Cerebellar cortex (tissue), 1 donor: ENCODE measurements at regions not wholly inside any gene's neighbourhood (a gene's known extent, or its start where the extent isn't known, plus 50 kb on each side); places are given as distances from the start of the nearest gene placed in this dataset.

Source experiments
- DNase-seq: peaks from one replicate; pipeline ENCODE4 v3.0.0-alpha.2; 2015; ENCODE audit warnings: low spot score

- no peak for DNase-seq
Observed at GRCh38 chr6:156517088-156517487, 260.1 kb upstream of the ARID1B start.

GRCh38 chr6:156515242-156515641, 261.9 kb upstream of the ARID1B start:
- DNase-seq, result no peak

GRCh38 chr6:156513504-156513903, 263.7 kb upstream of the ARID1B start:
- no peak for DNase-seq

GRCh38 chr6:156511570-156511969, 265.6 kb upstream of the ARID1B start:
- DNase-seq, result no peak

- no peak for DNase-seq
Observed at GRCh38 chr6:156511051-156511450, 266.1 kb upstream of the ARID1B start.

GRCh38 chr6:156510242-156510641, 266.9 kb upstream of the ARID1B start:
- DNase-seq, result no peak

GRCh38 chr6:156509496-156509895, 267.7 kb upstream of the ARID1B start:
- no peak for DNase-seq

GRCh38 chr6:156508923-156509322, 268.3 kb upstream of the ARID1B start:
- no peak for DNase-seq

- DNase-seq, result peak; percentile 66
Observed at GRCh38 chr6:156508126-156508525, 269.1 kb upstream of the ARID1B start.

- peak; percentile 1 for DNase-seq
Observed at GRCh38 chr6:156507656-156508055, 269.5 kb upstream of the ARID1B start.

GRCh38 chr6:156507106-156507505, 270.1 kb upstream of the ARID1B start:
- peak; percentile 6 for DNase-seq

- no peak for DNase-seq
Observed at GRCh38 chr6:156502969-156503504, 274.1 kb upstream of the ARID1B start.

GRCh38 chr6:156497618-156498017, 279.6 kb upstream of the ARID1B start:
- no peak for DNase-seq

GRCh38 chr6:156487877-156488276, 289.3 kb upstream of the ARID1B start:
- no peak for DNase-seq

- no peak for DNase-seq
Observed at GRCh38 chr6:156485150-156485549, 292.0 kb upstream of the ARID1B start.

GRCh38 chr6:156474507-156475120, 302.6 kb upstream of the ARID1B start:
- DNase-seq, result no peak

GRCh38 chr6:156471000-156471399, 306.2 kb upstream of the ARID1B start:
- no peak for DNase-seq

- no peak for DNase-seq
Observed at GRCh38 chr6:156464100-156464878, 312.9 kb upstream of the ARID1B start.

- no peak for DNase-seq
Observed at GRCh38 chr6:156461647-156462046, 315.5 kb upstream of the ARID1B start.

- no peak for DNase-seq
Observed at GRCh38 chr6:156457601-156458000, 319.6 kb upstream of the ARID1B start.

- DNase-seq, result no peak
Observed at GRCh38 chr6:156455847-156456246, 321.3 kb upstream of the ARID1B start.

GRCh38 chr6:156454867-156455266, 322.3 kb upstream of the ARID1B start:
- DNase-seq, result no peak

GRCh38 chr6:156451726-156452125, 325.5 kb upstream of the ARID1B start:
- no peak for DNase-seq
